Left ventricle myocardium inferior (tissue), 1 donor: ENCODE measurements at regions not wholly inside any gene's neighbourhood (a gene's known extent, or its start where the extent isn't known, plus 50 kb on each side); places are given as distances from the start of the nearest gene placed in this dataset.

Source experiments
- DNase-seq: peaks from one replicate; pipeline ENCODE4 v3.0.0-alpha.2; 2020
- H3K27ac ChIP-seq: fragments of 200-600 bp; replicated peaks from 2 replicates; pipeline ENCODE4 v1.8.0; 2021
- H3K27me3 ChIP-seq: fragments of 200-600 bp; 2 replicates; pipeline ENCODE4 v1.8.0; 2021; ENCODE audit warnings: low read depth
- H3K36me3 ChIP-seq: fragments of 200-600 bp; 2 replicates; pipeline ENCODE4 v1.8.0; 2021
- H3K4me1 ChIP-seq: fragments of 200-600 bp; 2 replicates; pipeline ENCODE4 v1.8.0; 2021
- H3K4me3 ChIP-seq: fragments of 200-600 bp; 2 replicates; pipeline ENCODE4 v1.8.0; 2021; ENCODE audit warnings: mild to moderate bottlenecking, moderate library complexity
- H3K9me3 ChIP-seq: fragments of 200-600 bp; replicated peaks from 2 replicates; pipeline ENCODE4 v1.8.0; 2021
- intact Hi-C: fragments of 100-400 bp; cut with micrococcal nuclease; formaldehyde crosslinking; loops from one replicate; pipeline ENCODE4 v1.11.0; 2022
- TF ChIP-seq, protein P1 (sequence below): fragments of 200-600 bp; IDR thresholded peaks from 2 replicates; pipeline ENCODE4 v1.8.0; 2021; ENCODE audit warnings: antibody characterized with exemption, mild to moderate bottlenecking, borderline replicate concordance
- donor health status: DM: no; HTN: yes; CAD: no; lungs with severe emphysema.

DNA sequence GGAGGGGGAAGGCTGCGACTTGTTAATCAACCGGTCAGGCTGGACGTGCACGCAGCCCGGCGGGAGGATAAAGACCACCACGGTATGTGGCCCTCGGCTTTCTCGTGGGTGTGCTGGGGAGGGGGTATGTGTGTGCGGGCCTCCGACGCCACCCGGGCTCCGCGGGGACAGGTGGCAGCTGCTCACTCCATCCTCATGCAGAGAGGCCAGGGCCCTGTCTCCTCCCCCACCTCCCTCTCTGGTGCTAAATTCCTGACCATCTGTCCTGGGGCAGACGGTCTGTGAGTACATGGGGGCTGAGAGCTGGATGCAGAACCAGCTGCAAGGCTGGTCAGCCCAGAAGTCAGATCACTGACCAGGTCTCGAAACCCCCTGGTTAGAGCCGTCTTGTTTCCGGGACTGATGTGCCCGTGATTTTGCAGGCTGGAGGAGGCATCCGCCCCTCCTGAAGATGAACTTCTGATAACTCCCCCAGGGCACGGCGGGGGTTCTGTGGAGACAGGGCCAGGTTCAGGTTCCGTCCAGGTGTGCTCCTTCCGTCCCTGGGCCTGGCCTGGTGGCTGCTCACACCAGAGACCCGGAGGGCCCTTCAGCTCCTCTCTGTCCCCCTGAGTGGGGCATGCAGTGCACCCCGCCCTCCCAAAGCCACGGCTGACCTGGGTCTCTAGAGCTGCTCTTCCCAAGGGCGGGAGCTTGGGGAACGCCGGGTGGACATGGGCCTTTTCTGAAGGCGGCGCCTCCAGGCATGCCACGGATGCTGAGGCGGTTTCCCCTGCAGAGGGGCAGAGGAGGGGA, 1119.7 kb downstream of the BRD1 start:
- Histone ChIP-seq H3K4me1 (no peaks in the 10 kb centered on the region), H3K36me3 (no peaks in the 10 kb centered on the region), H3K27ac (no peak overlapping the region), H3K27me3 (peaks cover 45% of the 10 kb centered on the region), H3K4me3 (no peak overlapping the region), H3K9me3 (no peaks in the 10 kb centered on the region)
- DNase-seq: peak; percentile 7
- intact Hi-C loops: no loop called here
- TF ChIP-seq, protein P1, sequence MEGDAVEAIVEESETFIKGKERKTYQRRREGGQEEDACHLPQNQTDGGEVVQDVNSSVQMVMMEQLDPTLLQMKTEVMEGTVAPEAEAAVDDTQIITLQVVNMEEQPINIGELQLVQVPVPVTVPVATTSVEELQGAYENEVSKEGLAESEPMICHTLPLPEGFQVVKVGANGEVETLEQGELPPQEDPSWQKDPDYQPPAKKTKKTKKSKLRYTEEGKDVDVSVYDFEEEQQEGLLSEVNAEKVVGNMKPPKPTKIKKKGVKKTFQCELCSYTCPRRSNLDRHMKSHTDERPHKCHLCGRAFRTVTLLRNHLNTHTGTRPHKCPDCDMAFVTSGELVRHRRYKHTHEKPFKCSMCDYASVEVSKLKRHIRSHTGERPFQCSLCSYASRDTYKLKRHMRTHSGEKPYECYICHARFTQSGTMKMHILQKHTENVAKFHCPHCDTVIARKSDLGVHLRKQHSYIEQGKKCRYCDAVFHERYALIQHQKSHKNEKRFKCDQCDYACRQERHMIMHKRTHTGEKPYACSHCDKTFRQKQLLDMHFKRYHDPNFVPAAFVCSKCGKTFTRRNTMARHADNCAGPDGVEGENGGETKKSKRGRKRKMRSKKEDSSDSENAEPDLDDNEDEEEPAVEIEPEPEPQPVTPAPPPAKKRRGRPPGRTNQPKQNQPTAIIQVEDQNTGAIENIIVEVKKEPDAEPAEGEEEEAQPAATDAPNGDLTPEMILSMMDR: no peak

DNA sequence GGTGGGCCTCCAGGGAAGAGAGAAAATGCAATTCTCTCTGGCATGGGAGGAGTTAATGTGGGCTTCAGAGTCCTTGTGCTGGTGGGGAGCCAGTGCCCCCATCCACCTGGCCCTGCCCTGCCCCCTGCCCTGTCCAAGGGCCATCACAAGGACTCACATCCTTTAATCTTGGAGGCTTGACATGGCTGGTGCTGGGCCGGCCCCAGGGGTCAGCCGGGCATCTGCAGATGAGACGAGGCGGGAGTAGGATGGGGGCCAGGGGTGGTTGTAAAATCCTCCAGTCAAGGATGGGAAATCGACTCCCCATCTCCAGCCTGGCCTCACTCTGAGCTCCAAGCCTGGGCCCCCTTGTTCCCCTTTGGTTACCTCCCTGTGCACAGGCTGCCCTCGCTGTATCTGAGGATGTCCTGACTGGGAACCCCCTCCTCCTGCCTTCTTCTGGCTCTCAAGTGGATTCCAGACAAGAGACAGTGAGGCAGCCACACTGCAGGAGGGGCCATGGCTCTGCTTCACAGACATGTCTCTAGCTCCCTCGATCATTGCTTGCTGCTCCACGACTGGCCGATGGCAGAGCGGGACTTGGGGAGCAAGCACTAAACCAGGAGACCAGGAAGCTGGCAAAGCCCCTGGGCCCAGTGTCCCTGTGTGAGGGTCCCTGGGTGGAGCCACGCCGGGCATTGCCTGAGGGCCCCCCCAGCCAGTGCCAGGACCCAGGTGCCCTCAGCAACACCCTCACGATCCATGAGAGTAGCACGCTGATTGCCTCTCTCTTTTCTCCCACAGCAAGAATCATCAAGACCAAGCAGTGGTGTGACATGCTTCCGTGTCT, 1120.5 kb downstream of the BRD1 start:
- intact Hi-C loops: no loop called here
- Histone ChIP-seq H3K27me3 (peaks cover 45% of the 10 kb centered on the region), H3K9me3 (no peaks in the 10 kb centered on the region), H3K36me3 (no peaks in the 10 kb centered on the region), H3K4me1 (no peaks in the 10 kb centered on the region), H3K4me3 (no peak overlapping the region), H3K27ac (no peak overlapping the region)
- TF ChIP-seq, protein P1: no peak
- DNase-seq: peak; percentile 4

DNA sequence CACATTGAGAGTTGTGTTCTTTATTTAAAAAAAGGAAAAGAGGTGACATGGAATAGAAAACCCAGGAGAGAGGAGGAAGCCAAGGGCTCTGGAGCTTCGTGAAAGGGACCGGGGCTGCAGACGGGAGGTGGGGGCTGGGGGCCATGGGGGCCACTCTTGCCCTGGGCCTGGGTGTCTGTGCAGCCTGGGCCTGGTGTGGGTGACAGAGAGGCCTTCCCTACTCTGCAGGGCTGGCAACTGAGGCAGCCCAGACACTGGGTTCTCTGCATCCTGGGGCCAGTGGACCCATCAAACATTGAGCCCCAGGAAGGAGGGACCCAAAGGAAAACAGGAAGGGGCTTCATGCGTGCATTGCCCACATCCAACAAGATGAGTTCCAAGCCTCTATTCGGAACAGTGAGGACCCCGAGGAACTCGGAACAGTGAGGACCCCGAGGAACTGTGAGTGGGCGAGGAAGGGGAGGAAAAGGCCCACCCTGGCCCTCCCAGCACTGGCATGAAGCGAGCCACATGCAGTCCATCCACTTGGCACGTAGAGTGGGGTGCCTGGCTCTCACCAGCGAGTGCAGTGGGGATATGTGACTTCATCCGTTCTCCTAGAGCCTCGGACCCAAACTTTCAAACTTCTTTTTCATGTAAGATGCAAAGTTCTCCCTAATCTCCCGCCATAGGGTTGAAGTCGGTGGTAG, 1121.6 kb downstream of the BRD1 start:
- intact Hi-C loops: no loop called here
- peak; percentile 0 for DNase-seq
- Histone ChIP-seq H3K27me3 (peaks cover 55% of the 10 kb centered on the region), H3K9me3 (no peaks in the 10 kb centered on the region), H3K36me3 (no peaks in the 10 kb centered on the region), H3K4me1 (no peaks in the 10 kb centered on the region), H3K27ac (no peak overlapping the region), H3K4me3 (no peak overlapping the region)
- TF ChIP-seq, protein P1: no peak

DNA sequence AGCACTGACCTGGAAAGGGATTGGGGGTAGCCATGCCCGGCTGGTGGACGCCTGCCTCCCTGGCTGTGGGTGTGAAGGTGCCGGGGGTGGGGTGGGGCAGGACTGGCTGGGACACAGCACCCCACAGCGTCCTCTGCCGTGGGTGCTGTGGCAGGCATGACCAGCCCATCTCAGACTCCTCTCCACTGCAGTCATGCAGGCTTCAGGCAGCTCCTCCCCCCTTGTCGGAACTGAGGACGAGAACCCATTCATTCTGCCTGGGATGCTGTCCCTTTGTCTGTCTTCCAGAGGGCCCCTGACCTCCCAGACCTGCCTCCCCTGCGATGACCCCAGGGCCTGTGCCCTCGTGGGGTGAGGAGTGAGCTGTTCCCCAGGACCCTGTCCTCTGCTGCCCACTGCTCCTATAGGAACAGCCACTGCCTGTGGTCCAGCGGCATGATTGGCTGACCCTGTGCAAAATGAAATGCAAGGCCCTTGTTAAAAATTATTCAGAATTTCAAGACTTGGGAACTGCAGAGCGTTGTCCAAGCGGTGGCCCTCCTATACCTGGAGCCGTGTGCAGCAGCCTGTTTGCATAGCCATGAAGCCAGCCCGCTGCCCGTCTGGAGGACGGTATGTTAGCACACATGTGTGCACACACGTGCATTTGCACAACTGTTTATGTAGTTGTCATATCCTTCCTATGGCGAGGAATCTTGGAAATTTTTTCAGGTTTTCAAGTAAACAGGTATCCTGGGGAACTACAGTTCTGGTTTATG, 1122.3 kb downstream of the BRD1 start:
- Histone ChIP-seq H3K4me1 (no peaks in the 10 kb centered on the region), H3K36me3 (no peaks in the 10 kb centered on the region), H3K9me3 (no peaks in the 10 kb centered on the region), H3K4me3 (no peak overlapping the region), H3K27me3 (peaks cover 62% of the 10 kb centered on the region), H3K27ac (no peak overlapping the region)
- TF ChIP-seq, protein P1: no peak
- DNase-seq: peak; percentile 7
- intact Hi-C loops: no loop called here

DNA sequence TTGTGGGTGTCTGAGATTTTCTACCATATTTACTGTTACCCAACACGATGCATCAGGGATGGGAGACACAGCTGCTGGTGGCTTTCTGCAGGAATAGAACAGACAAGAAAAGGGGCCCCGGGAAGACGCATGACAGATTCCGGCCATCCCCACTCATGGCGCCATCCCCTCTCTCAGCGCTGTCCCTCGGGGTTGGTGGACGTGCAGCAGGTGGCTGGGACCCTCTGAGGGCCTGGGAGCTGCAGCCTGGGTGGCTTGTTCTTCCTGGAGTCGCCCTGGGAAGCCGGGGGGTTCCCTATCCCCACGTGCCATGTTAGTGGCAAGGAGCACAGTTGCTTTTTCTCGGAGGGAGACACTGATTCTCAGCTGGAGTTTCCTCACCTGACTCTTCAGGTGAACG, 1123.3 kb downstream of the BRD1 start:
- intact Hi-C loops: no loop called here
- Histone ChIP-seq H3K36me3 (no peaks in the 10 kb centered on the region), H3K27ac (no peak overlapping the region), H3K27me3 (peaks cover 64% of the 10 kb centered on the region), H3K9me3 (no peaks in the 10 kb centered on the region), H3K4me3 (no peak overlapping the region), H3K4me1 (no peaks in the 10 kb centered on the region)
- DNase-seq: peak; percentile 5
- TF ChIP-seq, protein P1: no peak
